ENCODE measurements at regions not wholly inside any gene's neighbourhood (a gene's known extent, or its start where the extent isn't known, plus 50 kb on each side); places are given as distances from the start of the nearest gene placed in this dataset.

GRCh38 chr6:165820934-165821333, 157.9 kb upstream of the PDE10A start:
- TF ChIP-seq, protein P1, sequence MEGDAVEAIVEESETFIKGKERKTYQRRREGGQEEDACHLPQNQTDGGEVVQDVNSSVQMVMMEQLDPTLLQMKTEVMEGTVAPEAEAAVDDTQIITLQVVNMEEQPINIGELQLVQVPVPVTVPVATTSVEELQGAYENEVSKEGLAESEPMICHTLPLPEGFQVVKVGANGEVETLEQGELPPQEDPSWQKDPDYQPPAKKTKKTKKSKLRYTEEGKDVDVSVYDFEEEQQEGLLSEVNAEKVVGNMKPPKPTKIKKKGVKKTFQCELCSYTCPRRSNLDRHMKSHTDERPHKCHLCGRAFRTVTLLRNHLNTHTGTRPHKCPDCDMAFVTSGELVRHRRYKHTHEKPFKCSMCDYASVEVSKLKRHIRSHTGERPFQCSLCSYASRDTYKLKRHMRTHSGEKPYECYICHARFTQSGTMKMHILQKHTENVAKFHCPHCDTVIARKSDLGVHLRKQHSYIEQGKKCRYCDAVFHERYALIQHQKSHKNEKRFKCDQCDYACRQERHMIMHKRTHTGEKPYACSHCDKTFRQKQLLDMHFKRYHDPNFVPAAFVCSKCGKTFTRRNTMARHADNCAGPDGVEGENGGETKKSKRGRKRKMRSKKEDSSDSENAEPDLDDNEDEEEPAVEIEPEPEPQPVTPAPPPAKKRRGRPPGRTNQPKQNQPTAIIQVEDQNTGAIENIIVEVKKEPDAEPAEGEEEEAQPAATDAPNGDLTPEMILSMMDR (IDR thresholded peaks at IDR 0.05): no peak
- no peak for TF ChIP-seq POLR2AphosphoS5 (IDR thresholded peaks at IDR 0.05)
- TF ChIP-seq POLR2A (IDR thresholded peaks at IDR 0.05): no peak

All from prostate gland (tissue), 2 donors.